ENCODE measurements at regions not wholly inside any gene's neighbourhood (a gene's known extent, or its start where the extent isn't known, plus 50 kb on each side); places are given as distances from the start of the nearest gene placed in this dataset.

DNA sequence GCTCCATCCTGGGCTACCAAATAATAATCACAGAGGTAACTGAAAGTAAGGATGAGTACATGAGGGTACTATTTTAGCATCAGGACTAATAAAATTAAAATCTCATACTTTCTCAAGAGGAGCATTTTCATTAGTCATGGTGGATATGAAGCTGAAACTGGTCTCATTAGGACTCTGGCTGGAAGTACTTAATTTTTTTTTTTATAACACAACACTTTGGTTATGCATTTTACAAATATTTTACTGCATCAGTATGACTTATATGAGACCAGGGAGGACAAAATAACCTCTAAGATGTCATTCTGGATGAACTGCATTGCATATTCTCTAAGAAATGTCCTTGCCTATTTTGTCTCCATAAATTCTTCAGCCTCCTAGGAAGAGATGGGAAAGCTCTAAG lies 290.9 kb downstream of the HLX start:
- Mint-ChIP-seq H3K9me3 (ENCODE audit: unreplicated experiment) (peaks cover 5% of the 10 kb centered on the region), H3K27me3 (ENCODE audit: unreplicated experiment) (no peaks in the 10 kb centered on the region), H3K4me1 (ENCODE audit: unreplicated experiment) (peaks cover 8% of the 10 kb centered on the region), H3K4me3 (ENCODE audit: unreplicated experiment) (no peak overlapping the region), H3K36me3 (ENCODE audit: low read depth, unreplicated experiment) (peaks cover 4% of the 10 kb centered on the region), H3K27ac (ENCODE audit: unreplicated experiment) (no peak overlapping the region)
- DNase-seq (ENCODE audit: low spot score): no peak
- TF ChIP-seq, protein P1, sequence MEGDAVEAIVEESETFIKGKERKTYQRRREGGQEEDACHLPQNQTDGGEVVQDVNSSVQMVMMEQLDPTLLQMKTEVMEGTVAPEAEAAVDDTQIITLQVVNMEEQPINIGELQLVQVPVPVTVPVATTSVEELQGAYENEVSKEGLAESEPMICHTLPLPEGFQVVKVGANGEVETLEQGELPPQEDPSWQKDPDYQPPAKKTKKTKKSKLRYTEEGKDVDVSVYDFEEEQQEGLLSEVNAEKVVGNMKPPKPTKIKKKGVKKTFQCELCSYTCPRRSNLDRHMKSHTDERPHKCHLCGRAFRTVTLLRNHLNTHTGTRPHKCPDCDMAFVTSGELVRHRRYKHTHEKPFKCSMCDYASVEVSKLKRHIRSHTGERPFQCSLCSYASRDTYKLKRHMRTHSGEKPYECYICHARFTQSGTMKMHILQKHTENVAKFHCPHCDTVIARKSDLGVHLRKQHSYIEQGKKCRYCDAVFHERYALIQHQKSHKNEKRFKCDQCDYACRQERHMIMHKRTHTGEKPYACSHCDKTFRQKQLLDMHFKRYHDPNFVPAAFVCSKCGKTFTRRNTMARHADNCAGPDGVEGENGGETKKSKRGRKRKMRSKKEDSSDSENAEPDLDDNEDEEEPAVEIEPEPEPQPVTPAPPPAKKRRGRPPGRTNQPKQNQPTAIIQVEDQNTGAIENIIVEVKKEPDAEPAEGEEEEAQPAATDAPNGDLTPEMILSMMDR (IDR thresholded peaks at IDR 0.05; ENCODE audit: unreplicated experiment): no peak

DNA sequence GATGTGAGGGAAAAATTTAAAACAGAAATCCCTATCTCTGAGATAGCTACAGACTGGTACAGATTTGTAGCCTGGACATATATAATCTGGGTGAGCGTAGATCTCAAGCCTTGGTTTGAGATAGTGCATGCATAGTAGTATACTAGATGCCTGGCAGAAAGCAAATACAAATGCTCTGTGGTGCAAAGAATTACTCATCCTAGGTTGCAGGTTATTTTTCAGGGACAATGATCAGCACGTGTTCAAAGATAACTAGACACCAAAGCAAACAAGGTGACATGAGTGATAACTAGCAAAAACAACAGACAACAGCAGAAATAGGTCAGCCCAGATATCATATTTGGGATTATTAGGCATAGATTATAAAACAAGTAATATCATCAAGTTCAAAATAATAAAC lies 292.5 kb downstream of the HLX start:
- Mint-ChIP-seq H3K27ac (ENCODE audit: unreplicated experiment) (no peak overlapping the region), H3K36me3 (ENCODE audit: low read depth, unreplicated experiment) (peaks cover 4% of the 10 kb centered on the region), H3K4me1 (ENCODE audit: unreplicated experiment) (peaks cover 8% of the 10 kb centered on the region), H3K4me3 (ENCODE audit: unreplicated experiment) (no peak overlapping the region), H3K9me3 (ENCODE audit: unreplicated experiment) (peaks cover 5% of the 10 kb centered on the region), H3K27me3 (ENCODE audit: unreplicated experiment) (no peaks in the 10 kb centered on the region)
- no peak for DNase-seq (ENCODE audit: low spot score)
- TF ChIP-seq, protein P1 (IDR thresholded peaks at IDR 0.05; ENCODE audit: unreplicated experiment): no peak

DNA sequence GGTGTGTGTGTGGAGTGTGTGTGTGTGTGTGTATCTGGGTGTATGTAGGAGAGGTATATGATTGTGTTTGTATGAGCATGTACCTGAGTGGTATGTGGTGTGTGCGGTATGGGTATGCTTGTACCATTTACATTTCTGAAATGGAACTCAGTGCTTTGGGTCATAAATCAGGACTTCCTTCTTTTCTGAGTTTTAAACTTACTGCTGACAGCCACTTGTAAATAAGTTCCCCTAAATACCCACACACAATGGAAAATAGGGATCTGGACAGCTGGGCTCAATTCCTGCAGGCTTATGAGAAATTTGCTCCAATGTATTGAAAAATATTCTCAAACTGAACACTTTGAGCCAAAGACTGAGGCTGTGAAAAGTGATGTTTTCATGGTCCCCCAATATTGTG lies 293.6 kb downstream of the HLX start:
- H3K36me3 Mint-ChIP-seq (ENCODE audit: low read depth, unreplicated experiment): peaks cover 4% of the 10 kb centered on the region
- no peak for DNase-seq (ENCODE audit: low spot score)
- H3K4me1 Mint-ChIP-seq (ENCODE audit: unreplicated experiment): peaks cover 8% of the 10 kb centered on the region
- no peaks in the 10 kb centered on the region for H3K27me3 Mint-ChIP-seq (ENCODE audit: unreplicated experiment)
- TF ChIP-seq, protein P1 (IDR thresholded peaks at IDR 0.05; ENCODE audit: unreplicated experiment): no peak
- H3K4me3 Mint-ChIP-seq (ENCODE audit: unreplicated experiment): no peak overlapping the region
- H3K27ac Mint-ChIP-seq (ENCODE audit: unreplicated experiment): no peak overlapping the region
- peaks cover 5% of the 10 kb centered on the region for H3K9me3 Mint-ChIP-seq (ENCODE audit: unreplicated experiment)

DNA sequence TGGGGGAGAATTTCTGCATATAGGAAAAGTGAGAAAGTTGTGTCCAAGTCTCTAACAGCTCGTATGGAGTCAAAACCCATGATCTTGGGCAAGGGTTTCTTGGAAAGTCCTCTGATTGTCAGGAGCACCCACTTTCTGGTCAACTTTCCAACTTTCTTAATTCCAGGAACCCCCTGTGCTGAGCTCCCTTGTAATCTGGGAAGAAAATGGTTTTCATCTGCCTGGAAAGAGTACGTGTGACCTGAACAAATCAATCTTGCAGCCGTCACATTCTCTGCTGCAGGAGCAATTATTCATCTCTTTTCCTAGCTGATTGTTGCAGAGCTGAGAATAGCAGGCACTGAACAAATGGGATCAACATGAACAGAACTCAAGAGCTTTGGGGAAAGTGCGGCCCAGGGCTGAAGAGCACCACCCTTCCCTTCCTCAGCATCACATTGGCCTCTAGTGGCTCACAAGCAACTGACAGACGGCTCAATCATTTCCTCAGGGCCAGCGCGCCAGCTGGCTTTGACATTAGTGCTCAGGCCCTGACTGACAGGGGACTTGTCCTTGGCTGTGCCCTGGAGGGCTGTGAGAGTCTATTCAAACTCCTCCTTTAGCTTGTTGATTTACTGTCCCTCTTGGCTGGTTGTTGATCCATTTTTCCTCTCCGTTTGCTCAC lies 295.2 kb downstream of the HLX start:
- H3K27ac Mint-ChIP-seq (ENCODE audit: unreplicated experiment): no peak overlapping the region
- TF ChIP-seq, protein P1 (IDR thresholded peaks at IDR 0.05; ENCODE audit: unreplicated experiment): no peak
- no peaks in the 10 kb centered on the region for H3K27me3 Mint-ChIP-seq (ENCODE audit: unreplicated experiment)
- peaks cover 5% of the 10 kb centered on the region for H3K9me3 Mint-ChIP-seq (ENCODE audit: unreplicated experiment)
- peaks cover 5% of the 10 kb centered on the region for H3K4me1 Mint-ChIP-seq (ENCODE audit: unreplicated experiment)
- no peak for DNase-seq (ENCODE audit: low spot score)
- no peak overlapping the region for H3K4me3 Mint-ChIP-seq (ENCODE audit: unreplicated experiment)
- peaks cover 4% of the 10 kb centered on the region for H3K36me3 Mint-ChIP-seq (ENCODE audit: low read depth, unreplicated experiment)

DNA sequence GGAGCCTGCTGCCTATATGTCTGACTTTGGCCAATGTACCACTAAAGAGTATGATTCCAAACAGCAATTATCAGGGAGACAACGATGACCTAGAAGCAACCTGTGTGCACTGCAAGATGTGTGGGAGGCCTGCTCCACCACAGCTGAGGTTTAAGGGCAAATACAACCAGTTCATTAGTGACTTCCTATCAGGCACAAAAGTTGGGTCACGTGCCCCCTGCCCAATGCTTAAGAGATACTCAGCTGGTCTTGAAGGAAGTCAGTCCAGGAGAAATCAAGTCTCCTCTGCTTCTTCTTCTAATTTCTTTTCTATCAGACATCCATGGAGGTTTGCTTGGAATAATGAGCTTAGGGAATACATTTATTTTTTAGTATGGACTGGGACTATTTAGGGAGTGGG lies 296.0 kb downstream of the HLX start:
- no peaks in the 10 kb centered on the region for H3K4me1 Mint-ChIP-seq (ENCODE audit: unreplicated experiment)
- H3K36me3 Mint-ChIP-seq (ENCODE audit: low read depth, unreplicated experiment): peaks cover 4% of the 10 kb centered on the region
- TF ChIP-seq, protein P1 (IDR thresholded peaks at IDR 0.05; ENCODE audit: unreplicated experiment): no peak
- no peak for DNase-seq (ENCODE audit: low spot score)
- no peaks in the 10 kb centered on the region for H3K27me3 Mint-ChIP-seq (ENCODE audit: unreplicated experiment)
- peaks cover 5% of the 10 kb centered on the region for H3K9me3 Mint-ChIP-seq (ENCODE audit: unreplicated experiment)
- H3K27ac Mint-ChIP-seq (ENCODE audit: unreplicated experiment): no peak overlapping the region
- H3K4me3 Mint-ChIP-seq (ENCODE audit: unreplicated experiment): no peak overlapping the region

Measured in endothelial cell (in vitro differentiated cells).